ENCODE measurements at regions not wholly inside any gene's neighbourhood (a gene's known extent, or its start where the extent isn't known, plus 50 kb on each side); places are given as distances from the start of the nearest gene placed in this dataset.

DNA sequence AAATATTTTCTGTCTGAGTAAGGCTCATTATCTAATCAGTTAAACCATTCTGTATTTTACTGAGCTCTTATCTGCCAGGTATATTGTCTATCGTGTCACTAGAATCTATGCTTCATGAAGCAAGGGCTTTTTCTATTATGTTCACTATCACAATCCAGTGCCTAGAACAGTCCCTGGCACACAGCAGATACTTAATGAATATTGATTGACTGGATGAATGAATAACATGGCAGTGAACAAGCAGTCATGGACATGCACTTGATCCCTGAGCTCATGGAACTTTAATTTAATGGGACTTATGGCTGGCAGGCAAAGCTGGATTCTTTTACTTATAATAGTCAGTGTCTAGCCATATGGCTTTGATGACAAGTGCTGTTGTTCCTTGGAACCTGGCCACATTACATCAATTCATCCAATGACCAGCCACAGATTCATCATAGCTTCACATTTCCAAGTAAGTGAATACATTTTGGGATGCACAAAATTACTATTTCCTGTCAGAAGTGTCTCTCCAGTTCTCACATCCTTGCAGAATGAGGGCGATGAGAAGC is 214.8 kb downstream of the COG6 start:
- DNase-seq (ENCODE audit: insufficient read length, low spot score) (no peak), FAIRE-seq (no peak)
- TF ChIP-seq, protein P1, sequence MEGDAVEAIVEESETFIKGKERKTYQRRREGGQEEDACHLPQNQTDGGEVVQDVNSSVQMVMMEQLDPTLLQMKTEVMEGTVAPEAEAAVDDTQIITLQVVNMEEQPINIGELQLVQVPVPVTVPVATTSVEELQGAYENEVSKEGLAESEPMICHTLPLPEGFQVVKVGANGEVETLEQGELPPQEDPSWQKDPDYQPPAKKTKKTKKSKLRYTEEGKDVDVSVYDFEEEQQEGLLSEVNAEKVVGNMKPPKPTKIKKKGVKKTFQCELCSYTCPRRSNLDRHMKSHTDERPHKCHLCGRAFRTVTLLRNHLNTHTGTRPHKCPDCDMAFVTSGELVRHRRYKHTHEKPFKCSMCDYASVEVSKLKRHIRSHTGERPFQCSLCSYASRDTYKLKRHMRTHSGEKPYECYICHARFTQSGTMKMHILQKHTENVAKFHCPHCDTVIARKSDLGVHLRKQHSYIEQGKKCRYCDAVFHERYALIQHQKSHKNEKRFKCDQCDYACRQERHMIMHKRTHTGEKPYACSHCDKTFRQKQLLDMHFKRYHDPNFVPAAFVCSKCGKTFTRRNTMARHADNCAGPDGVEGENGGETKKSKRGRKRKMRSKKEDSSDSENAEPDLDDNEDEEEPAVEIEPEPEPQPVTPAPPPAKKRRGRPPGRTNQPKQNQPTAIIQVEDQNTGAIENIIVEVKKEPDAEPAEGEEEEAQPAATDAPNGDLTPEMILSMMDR (IDR thresholded peaks at IDR 0.05; ENCODE audit: insufficient read depth, missing control alignments), result no peak

DNA sequence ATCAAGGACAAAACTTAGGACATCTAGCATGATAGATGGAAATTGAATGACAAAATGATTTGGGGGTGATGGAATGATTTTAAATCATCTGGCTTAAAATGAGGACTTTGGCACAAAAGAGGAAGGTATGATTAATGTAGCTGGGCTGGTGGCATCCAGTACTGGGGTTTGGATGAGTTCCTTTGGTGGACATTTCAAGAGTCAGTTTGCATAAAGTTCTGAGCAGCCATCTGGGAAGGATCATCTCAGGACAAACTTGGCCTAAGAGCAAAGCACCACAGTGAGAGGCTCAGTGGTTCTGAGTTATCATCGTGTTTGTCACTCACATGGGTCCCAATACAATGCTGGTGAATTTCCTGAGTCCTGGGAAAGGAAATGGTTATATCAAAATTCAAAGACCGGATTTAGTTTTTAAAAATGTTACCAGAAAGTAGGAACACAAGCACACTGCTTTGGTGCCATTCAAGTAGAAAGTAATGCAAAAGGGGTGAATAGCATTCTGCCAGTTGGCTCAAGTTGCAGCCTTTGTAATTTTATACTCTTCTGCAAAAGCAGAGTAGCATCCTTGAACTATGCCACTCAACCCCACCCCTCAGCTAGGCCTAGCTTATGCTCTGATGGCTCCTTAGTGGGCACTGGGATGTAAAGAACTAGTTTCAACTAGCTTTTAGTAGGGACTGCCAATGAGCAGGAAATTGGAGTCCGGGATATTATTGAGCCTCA is 219.0 kb downstream of the COG6 start:
- FAIRE-seq, result no peak
- DNase-seq (ENCODE audit: insufficient read length, low spot score), result no peak
- TF ChIP-seq, protein P1 (IDR thresholded peaks at IDR 0.05; ENCODE audit: insufficient read depth, missing control alignments), result no peak

DNA sequence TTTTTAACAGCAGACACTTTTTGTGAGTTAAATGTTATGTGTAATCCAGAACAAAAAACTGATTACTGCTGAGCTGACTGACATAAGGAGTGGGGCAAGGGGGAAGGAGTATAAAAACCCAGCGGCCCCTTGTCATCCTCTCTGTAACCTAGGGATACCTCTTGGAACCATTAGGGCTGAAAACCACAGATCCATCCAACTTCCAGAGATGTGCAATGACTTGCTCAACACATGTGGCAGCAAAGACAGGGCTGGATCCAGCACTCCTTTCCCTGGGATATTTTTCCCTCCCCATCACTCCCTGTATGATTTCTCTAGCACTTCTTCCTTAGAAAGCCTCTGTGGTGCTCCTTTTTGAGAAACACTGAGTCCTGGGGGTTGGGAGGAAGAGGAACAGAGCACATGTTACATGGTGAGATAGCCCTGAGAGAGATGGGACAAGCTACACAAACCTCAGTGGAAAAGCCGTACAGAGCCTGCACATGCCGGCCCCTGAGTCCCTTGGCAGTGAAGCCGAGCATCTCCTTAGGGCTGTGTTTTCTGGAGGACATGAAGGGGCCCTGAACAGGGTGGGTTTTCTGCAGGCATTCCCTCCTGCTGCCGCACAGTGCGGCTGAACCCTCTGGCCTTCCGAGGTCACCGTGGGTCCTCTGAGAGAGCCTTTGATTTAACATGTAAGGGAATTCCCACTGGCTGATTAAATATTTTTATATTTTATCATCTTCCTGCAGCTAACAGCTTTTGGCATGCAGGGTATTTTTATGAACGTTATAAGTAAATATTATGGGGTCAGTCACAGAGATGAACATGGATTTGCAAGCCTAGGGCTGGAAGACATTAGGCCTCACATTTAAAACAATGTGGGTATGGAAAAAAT is 219.9 kb downstream of the COG6 start:
- DNase-seq (ENCODE audit: insufficient read length, low spot score) (no peak), FAIRE-seq (no peak)
- TF ChIP-seq, protein P1 (IDR thresholded peaks at IDR 0.05; ENCODE audit: insufficient read depth, missing control alignments), result no peak

DNA sequence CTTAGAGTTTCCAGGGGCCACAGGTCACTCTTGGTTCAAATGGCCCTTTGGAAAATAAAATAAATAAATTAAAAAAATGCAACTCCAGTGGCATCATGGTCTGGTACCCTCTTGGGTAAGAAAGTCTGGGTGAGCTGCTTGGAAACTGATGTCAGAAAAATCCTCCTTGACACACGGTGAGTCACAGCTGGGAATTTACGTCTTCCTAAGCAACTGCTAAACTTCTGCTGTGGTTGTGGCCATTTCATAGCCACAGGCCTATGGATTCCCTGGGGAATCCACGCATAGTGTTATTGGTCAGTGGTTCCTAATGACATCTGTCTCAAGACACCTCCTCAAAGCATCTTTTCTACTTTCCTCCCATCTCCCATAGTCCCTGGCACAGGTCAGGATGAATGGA is 220.8 kb downstream of the COG6 start:
- FAIRE-seq (no peak), DNase-seq (ENCODE audit: insufficient read length, low spot score) (no peak)
- TF ChIP-seq, protein P1 (IDR thresholded peaks at IDR 0.05; ENCODE audit: insufficient read depth, missing control alignments), result no peak

DNA sequence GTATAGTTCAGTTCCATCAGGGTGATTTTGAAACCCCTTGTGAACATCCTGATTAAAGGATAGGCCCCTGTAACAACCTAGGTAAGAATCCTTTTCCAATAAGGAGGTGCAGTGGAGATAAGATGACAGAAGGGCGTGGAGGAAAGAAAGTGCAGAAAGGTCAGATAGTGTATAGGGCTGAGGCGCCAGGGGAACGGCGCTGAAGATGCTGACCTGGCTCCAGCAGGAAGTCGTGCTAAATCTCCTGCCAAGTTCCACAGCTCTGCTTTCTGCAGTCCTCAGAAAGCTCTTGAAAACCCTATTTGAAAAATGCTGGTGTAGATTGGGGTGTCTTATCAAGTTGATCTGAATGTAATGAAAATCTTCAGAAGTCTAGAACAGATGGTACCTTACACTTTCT is 221.7 kb downstream of the COG6 start:
- FAIRE-seq, result no peak
- no peak for DNase-seq (ENCODE audit: insufficient read length, low spot score)
- TF ChIP-seq, protein P1 (IDR thresholded peaks at IDR 0.05; ENCODE audit: insufficient read depth, missing control alignments), result no peak

DNA sequence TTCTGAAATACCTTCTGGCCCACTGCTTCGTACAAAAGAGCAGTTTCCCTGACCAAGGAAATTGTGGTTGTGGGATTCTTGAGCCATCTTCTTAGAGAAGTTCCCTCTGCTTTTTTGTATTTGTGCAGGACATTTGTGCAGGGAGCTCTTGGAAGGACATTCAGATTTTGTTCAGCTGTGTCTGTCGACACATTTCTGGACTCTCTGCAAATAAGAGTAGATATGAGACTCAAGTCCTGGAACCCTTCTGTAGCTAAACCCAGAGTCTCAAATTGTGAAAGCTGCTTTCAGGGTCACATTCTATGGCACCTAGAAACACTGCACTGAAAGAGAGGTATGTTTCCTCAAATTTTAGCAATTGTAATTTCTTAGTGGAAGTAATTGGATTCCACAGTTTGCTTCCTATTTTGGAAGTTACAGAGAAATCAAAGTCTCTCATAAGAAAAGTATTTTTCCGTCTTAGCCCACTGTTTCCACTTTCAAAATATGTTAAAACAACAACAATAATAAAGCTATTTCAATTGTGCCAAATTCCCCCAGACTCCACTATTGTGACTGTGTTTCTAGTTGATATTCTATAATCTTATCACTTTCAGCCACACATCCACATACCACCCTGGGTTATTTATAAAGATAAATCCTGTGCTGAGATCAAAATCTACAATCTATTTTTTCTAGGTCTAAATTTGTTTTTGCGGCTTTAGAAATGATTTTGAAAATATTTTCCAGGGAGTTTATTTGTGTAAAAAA is 224.0 kb downstream of the COG6 start:
- TF ChIP-seq, protein P1 (IDR thresholded peaks at IDR 0.05; ENCODE audit: insufficient read depth, missing control alignments), result no peak
- DNase-seq (ENCODE audit: insufficient read length, low spot score) (no peak), FAIRE-seq (no peak)

Measured in D721Med (cell line).